Fibroblast of gingiva (primary cell): ENCODE measurements at regions not wholly inside any gene's neighbourhood (a gene's known extent, or its start where the extent isn't known, plus 50 kb on each side); places are given as distances from the start of the nearest gene placed in this dataset.
"Not testable (repeated sequence)": the region's sequence is repeated elsewhere in the genome, so short reads cannot be mapped to it uniquely, and the experiment has no call there.

Experiments used
- DNase-seq: peaks from one replicate; pipeline ENCODE4 v3.0.0-alpha.2; 2011; ENCODE audit warnings: low read depth

DNA sequence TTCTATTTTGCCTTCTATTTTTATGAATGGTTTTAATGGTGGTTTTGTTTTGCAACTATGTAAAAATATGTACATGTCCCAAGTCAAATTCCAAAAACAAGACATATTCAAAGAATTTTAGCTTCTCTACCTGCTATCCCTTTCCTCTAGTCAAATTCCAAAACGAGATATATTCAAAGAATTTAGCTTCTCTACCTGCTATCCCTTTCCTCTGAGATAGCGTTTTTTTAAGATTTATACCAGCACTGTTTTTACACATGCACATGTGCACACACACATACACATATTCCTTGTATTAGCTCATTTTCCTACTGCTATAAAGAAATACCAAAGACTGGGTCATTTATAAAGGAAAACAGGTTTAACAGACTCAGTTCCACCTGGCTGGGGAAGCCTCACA lies 199.1 kb upstream of the ARL4C start:
- DNase-seq, result no peak

GRCh38 chr2:234694244-234695013 lies 197.5 kb upstream of the ARL4C start:
- peak; percentile 60 for DNase-seq

DNA sequence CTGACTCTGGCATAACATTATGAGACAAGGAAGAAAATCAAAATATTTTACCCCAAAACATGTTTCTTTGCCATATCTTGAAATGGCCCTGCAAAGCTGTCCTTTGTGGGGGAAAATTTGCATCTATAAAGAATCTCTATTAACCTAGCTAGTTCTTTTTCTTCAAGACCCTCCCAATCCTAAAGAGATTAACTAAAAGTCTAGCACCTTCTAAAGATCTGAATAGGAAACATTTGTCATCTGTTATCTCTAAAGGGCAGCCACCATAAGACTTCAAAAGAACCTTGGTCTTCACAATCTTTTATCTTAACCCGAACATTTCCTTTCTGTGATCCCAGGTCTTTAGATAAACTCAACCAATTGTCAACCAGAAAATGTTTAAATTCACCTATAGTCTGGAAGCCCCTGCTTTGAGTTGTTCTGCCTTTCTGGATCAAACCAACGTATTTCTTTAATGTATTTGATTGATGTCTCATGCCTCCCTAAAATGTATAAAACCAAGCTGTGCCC lies 196.9 kb upstream of the ARL4C start:
- DNase-seq, result not testable (repeated sequence)

DNA sequence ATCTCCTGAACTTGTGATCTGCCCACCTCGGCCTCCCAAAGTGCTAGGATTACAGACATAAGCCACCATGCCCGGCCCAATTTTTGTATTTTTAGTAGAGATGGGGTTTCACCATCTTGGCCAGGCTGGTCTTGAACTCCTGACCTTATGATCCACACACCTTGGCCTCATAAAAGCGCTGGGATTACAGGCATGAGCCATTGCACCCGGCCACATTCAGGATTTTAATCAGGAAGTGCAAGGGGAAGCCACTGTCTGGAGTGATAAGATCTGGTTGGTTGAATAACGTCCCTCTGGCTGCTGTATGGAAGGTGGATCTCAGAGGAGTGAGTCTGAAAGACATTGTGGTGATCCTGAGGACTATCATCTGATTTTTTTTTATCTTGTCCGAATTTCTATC lies 196.3 kb upstream of the ARL4C start:
- not testable (repeated sequence) for DNase-seq

DNA sequence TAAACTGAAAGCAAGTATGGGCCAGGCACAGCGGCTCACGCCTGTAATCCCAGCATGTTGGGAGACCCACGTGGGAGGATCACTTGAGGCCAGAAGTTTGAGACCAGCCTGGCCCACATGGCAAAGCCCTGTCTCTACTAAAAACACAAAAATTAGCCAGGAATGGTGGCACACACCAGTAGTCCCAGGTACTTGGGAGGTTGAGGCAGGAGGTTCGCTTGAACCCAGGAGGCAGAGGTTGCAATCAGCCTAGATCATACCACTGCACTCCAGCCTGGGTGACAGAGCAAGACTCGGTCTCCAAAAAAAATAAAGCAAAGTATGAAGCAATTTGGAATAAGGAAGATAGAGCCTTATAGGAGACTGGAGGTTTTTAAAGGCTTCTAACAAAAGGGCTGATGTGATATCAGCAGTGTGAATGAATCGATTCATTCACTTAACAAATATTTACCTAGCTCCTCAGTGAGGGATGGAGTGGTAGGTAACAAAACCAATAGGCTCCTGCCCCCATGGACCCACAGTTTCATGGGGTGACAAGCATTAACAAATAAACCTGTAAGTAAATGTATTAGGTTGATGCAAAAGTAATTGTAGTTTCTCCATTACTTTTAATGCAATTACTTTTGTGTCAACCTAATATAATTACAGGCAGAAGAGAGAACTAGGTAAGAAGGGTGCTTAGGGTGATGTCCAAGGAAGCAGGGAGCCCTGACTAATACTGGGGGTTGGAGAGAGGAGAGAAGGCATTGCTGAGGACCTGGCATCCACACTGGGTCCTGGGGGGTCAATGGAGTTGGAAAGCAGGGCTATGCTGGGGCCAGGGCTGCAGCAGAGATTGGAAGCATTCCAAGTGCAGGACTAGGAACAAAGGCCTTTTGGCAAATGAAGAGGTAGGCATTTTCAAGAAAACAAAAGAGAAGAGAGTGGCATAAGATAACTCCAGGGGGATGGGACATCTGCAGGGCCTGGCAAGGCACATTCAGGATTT lies 195.4 kb upstream of the ARL4C start:
- DNase-seq, result no peak

GRCh38 chr2:234691214-234691575 lies 194.3 kb upstream of the ARL4C start:
- no peak for DNase-seq

DNA sequence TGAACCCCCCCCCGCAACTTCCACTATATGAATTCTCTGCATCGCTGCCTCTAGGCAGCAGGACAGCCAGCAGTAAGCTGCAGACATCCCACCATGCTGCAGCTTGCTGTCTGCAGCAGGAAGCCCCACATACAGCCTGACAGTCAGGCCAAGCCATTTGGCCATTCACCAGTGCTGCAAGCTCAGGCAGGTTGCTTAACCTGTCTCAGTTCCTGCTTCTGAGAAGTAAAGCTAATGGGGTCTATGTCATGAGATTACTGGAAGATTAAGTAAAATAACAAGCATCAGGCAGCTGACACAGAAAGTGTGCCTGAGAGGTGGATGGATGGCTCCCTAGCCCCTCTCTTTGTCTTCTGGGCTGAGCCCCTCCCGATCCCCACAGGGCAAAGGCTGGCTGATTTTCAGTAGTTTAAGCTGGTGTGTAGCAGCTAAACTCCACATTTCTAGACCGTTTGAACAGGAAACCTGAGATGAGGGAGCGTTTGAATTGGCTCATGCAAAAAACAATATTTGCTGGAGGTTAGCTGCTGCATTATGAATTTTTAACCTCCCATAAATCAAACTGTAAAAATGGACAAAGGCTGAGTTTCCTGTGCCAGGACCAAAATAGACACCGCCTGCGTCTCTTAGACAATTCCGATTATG lies 193.8 kb upstream of the ARL4C start:
- no peak for DNase-seq

DNA sequence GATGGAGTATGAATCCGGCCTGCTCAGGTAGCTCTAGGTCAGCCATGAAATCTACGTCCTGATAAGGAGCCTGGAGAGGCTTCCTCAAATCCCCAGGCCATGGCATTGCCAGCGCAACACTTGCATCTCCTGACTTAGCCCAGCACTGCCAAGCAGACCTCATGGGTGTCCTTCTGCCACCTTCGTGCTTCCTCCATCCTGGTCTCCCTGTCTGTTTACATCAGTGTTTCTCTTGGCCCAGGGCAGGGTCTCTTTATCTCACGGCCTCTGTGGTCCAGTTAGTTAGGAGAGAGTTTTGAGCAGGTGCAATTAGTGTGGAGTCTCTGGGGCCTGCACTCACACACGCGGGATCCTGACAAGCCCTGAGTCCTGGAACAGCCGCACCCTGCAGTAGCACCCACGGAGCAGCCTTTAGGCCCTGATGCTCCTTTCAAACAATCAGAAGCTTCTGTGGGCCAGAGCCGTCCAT lies 193.1 kb upstream of the ARL4C start:
- no peak for DNase-seq

DNA sequence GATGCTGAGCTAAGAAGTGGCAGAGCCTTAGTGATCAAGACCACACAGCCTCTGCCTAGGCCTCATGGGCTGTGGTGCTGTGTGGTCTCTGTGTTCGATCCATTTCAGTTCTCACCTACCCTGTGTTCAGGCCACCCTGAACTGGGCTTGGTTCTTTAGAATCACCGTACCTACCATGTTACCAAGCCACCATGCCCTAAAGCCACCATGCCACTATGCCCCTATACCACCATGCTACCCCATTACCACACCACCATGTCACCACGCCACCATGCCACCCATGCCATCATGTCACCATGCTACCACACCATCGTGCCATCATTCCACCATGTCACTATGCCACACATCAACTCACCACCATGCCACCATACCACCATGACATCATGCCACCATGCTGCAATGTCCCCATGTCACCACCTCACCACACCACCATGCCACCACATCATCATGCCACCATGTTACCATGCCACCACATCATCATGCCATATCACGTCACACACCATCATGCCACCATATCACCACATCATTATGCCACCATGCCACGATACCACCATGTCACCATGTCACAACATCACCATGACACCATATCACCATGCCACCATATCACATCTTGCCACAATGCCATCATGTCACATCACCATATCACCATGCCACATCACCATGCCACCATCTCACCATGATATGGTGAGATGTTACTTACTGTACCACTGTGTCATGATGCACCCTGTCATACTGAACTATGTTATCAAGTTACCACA lies 191.0 kb upstream of the ARL4C start:
- DNase-seq, result no peak

GRCh38 chr2:234686088-234686890 lies 189.4 kb upstream of the ARL4C start:
- no peak for DNase-seq

GRCh38 chr2:234684466-234684865 lies 187.6 kb upstream of the ARL4C start:
- DNase-seq, result no peak

DNA sequence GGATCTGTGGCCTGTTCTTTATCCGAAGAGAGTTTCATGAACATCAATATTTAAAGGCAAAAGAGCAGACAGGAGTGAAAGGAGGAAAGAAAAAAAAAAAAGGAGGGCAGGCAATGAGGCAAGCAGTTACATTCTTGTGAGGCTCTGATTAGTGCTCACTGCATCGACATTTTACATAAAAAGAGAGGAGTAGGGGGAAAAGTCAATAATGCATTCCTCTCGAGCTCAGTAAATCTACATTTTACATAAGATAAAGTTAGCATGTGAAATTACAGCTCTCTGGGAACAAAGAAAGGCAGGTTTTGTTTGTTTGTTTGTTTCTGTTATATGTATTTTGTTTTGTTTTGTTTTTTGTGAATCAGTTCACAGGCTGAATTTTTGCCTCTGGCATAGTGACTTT lies 187.1 kb upstream of the ARL4C start:
- no peak for DNase-seq

- DNase-seq, result no peak
Observed at GRCh38 chr2:234682492-234683228, 185.8 kb upstream of the ARL4C start.

- DNase-seq, result no peak
Observed at GRCh38 chr2:234680688-234681619, 184.1 kb upstream of the ARL4C start.

- DNase-seq, result peak; percentile 93
Observed at GRCh38 chr2:234679741-234680687, 183.1 kb upstream of the ARL4C start.

DNA sequence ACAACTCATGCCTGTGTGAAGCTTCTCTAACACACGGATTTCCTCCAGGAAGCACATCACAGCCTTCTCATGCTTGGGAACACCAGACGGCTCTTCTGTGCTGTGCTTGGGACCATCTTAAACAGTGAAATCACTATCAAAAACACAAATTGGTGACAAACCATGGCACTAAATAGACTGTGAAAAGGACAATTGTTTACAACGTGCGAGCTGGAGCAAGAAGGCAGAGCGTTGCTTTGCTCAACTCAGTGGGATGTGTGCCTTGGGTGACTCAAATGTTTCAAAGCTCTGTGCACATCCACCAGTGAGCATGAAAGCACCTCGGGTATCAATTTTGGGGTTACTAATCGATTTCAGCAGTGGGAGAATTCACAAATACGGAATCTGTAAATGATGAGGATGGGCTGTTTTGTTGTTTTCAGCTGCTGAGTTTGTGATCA lies 182.4 kb upstream of the ARL4C start:
- DNase-seq, result peak; percentile 55

- DNase-seq, result peak; percentile 98
Observed at GRCh38 chr2:234678711-234679110, 181.8 kb upstream of the ARL4C start.
